ENCODE measurements at regions not wholly inside any gene's neighbourhood (a gene's known extent, or its start where the extent isn't known, plus 50 kb on each side); places are given as distances from the start of the nearest gene placed in this dataset.

GRCh38 chr14:22007784-22008412, 334.3 kb upstream of the OR4E1 start:
- Histone ChIP-seq H3K9me3 (no peaks in the 10 kb centered on the region), H3K36me3 (no peaks in the 10 kb centered on the region), H3K27me3 (no peaks in the 10 kb centered on the region), H3K4me3 (no peak overlapping the region)
- no peak for DNase-seq

DNA sequence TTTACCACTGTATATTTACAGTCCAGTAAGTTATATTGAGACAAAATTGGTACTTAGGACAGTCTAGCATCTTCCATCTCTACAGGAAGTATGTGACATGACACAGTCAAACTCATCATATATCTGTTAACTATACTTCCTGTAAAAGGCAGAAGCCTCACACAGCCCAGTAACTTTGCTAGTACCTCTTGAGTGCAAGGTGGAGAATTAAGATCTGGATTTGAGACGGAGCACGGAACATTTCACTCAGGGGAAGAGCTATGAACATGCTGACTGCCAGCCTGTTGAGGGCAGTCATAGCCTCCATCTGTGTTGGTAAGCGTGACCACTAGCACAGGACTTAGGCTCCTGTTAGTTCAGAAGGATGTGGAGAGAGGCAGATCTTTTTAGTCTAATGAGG, 333.7 kb upstream of the OR4E1 start:
- Histone ChIP-seq H3K4me3 (no peak overlapping the region), H3K36me3 (no peaks in the 10 kb centered on the region), H3K9me3 (no peaks in the 10 kb centered on the region), H3K27me3 (no peaks in the 10 kb centered on the region)
- no peak for DNase-seq

- DNase-seq, result no peak
- Histone ChIP-seq H3K36me3 (no peaks in the 10 kb centered on the region), H3K4me3 (no peak overlapping the region), H3K27me3 (no peaks in the 10 kb centered on the region), H3K9me3 (no peaks in the 10 kb centered on the region)
These were observed 329.8 kb upstream of the OR4E1 start for GRCh38 chr14:22003461-22003860.

GRCh38 chr14:22002860-22003284, 329.3 kb upstream of the OR4E1 start:
- DNase-seq, result no peak
- H3K9me3 ChIP-seq, result no peaks in the 10 kb centered on the region
- no peak overlapping the region for H3K4me3 ChIP-seq
- no peaks in the 10 kb centered on the region for H3K27me3 ChIP-seq
- H3K36me3 ChIP-seq, result no peaks in the 10 kb centered on the region

GRCh38 chr14:21999402-21999801, 325.8 kb upstream of the OR4E1 start:
- no peaks in the 10 kb centered on the region for H3K27me3 ChIP-seq
- no peaks in the 10 kb centered on the region for H3K9me3 ChIP-seq
- H3K36me3 ChIP-seq, result no peaks in the 10 kb centered on the region
- H3K4me3 ChIP-seq, result no peak overlapping the region
- no peak for DNase-seq

DNA sequence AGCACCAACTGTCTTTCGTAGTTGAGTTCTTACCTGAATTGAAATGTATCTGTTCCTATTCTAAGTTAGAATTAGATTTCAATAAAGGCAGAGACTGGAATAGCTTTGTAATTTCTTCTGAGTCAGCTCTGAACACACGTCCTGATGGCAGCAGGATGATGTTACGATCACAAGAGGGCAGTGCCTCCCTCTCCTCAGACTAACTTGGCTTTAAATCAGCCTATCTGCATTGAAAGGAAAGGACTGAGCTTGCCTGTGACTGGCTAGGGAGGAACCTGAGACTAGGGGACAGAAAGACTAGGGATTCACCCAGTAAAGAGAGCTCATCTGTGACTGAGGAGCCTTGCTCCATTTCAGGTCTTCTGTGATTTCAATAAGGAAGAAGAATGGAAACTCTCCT, 323.7 kb upstream of the OR4E1 start:
- DNase-seq, result no peak
- no peaks in the 10 kb centered on the region for H3K36me3 ChIP-seq
- H3K4me3 ChIP-seq, result no peak overlapping the region
- H3K27me3 ChIP-seq, result no peaks in the 10 kb centered on the region
- H3K9me3 ChIP-seq, result no peaks in the 10 kb centered on the region

GRCh38 chr14:21995332-21995731, 321.7 kb upstream of the OR4E1 start:
- H3K9me3 ChIP-seq, result no peaks in the 10 kb centered on the region
- no peaks in the 10 kb centered on the region for H3K27me3 ChIP-seq
- no peaks in the 10 kb centered on the region for H3K36me3 ChIP-seq
- no peak for DNase-seq
- no peak overlapping the region for H3K4me3 ChIP-seq

- H3K4me3 ChIP-seq, result no peak overlapping the region
- H3K9me3 ChIP-seq, result no peaks in the 10 kb centered on the region
- no peaks in the 10 kb centered on the region for H3K36me3 ChIP-seq
- H3K27me3 ChIP-seq, result no peaks in the 10 kb centered on the region
- no peak for DNase-seq
These were observed 320.2 kb upstream of the OR4E1 start for GRCh38 chr14:21993837-21994236.

GRCh38 chr14:21993070-21993469, 319.5 kb upstream of the OR4E1 start:
- no peak for DNase-seq
- Histone ChIP-seq H3K36me3 (no peaks in the 10 kb centered on the region), H3K27me3 (no peaks in the 10 kb centered on the region), H3K4me3 (no peak overlapping the region), H3K9me3 (no peaks in the 10 kb centered on the region)

DNA sequence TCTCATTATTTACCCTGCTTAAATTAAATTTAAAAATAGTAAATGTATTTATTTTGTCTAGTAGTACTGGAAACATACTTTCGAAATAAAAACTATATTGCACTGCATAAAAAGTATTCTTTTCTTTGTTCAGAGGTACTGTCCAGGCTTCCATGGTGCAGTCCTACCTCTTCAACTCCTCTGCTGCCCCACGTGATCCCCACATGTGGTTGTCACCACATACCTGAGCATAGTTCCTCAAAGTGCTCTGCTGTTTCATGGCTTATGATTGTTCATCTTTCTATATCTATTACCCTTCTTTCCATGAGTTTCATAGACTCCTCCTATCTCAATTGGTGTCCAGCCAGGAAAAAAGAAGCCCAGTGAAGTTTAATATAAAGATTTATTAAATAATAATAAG, 317.5 kb upstream of the OR4E1 start:
- no peak for DNase-seq
- Histone ChIP-seq H3K9me3 (no peaks in the 10 kb centered on the region), H3K4me3 (no peak overlapping the region), H3K27me3 (no peaks in the 10 kb centered on the region), H3K36me3 (no peaks in the 10 kb centered on the region)

GRCh38 chr14:21990116-21990515, 316.5 kb upstream of the OR4E1 start:
- no peak for DNase-seq
- Histone ChIP-seq H3K4me3 (no peak overlapping the region), H3K36me3 (no peaks in the 10 kb centered on the region), H3K9me3 (no peaks in the 10 kb centered on the region), H3K27me3 (no peaks in the 10 kb centered on the region)

- DNase-seq, result no peak
- Histone ChIP-seq H3K9me3 (no peaks in the 10 kb centered on the region), H3K4me3 (no peak overlapping the region), H3K36me3 (no peaks in the 10 kb centered on the region), H3K27me3 (no peaks in the 10 kb centered on the region)
These were observed 315.5 kb upstream of the OR4E1 start for GRCh38 chr14:21989090-21989489.

DNA sequence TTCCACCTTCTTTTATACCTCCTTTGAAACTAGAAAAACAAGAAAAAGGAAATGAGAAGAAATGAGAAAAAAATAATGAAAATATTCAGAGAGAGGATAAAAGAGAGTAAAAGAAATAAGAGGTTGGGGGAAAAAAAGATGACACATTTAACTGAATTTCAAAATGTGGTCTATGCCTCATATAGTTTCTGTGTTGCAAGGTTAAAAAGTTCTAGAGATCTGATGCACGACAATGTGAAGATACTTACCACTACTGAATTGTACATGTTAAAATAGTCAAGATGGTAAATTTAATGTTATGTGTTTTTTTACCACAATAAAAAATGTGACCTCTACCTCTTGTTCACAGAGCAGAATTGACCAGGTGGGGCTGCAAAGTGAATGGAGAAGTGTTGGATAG, 314.8 kb upstream of the OR4E1 start:
- H3K9me3 ChIP-seq, result no peaks in the 10 kb centered on the region
- DNase-seq, result no peak
- H3K27me3 ChIP-seq, result no peaks in the 10 kb centered on the region
- no peaks in the 10 kb centered on the region for H3K36me3 ChIP-seq
- no peak overlapping the region for H3K4me3 ChIP-seq

- H3K9me3 ChIP-seq, result no peaks in the 10 kb centered on the region
- no peak for DNase-seq
- no peaks in the 10 kb centered on the region for H3K36me3 ChIP-seq
- no peak overlapping the region for H3K4me3 ChIP-seq
- no peaks in the 10 kb centered on the region for H3K27me3 ChIP-seq
These were observed 314.3 kb upstream of the OR4E1 start for GRCh38 chr14:21987937-21988336.

DNA sequence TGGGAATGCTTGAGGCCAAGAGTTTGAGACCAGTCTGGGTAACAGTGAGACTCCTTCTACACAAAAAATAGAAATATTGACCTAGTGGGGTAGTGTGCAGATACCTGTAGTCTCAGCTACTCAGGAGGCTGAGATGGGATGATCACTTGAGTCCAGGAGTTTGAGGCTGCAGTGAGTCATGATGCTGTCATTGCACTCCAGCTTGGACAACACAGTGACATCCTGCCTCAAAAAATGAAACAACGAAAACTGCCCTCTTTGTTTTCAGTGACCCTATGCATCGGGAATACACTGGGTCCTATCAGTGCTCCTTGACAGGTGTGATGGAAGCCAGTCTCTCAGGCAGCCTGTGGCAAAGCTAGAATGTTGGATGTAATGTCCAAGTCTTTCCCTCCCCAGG, 311.5 kb upstream of the OR4E1 start:
- no peaks in the 10 kb centered on the region for H3K9me3 ChIP-seq
- DNase-seq, result no peak

GRCh38 chr14:21978999-21979314, 305.3 kb upstream of the OR4E1 start:
- H3K27me3 ChIP-seq, result no peaks in the 10 kb centered on the region
- no peak for DNase-seq
- H3K36me3 ChIP-seq, result no peaks in the 10 kb centered on the region
- no peak overlapping the region for H3K4me3 ChIP-seq
- H3K9me3 ChIP-seq, result no peaks in the 10 kb centered on the region

More for the DNA sequence above, 311.5 kb upstream of the OR4E1 start:
- no peaks in the 10 kb centered on the region for H3K27me3 ChIP-seq
- no peak overlapping the region for H3K4me3 ChIP-seq
- no peaks in the 10 kb centered on the region for H3K36me3 ChIP-seq

GRCh38 chr14:21978184-21978998, 304.8 kb upstream of the OR4E1 start:
- no peak overlapping the region for H3K4me3 ChIP-seq
- DNase-seq, result no peak
- no peaks in the 10 kb centered on the region for H3K27me3 ChIP-seq
- no peaks in the 10 kb centered on the region for H3K36me3 ChIP-seq
- no peaks in the 10 kb centered on the region for H3K9me3 ChIP-seq

- Histone ChIP-seq H3K4me3 (no peak overlapping the region), H3K27me3 (no peaks in the 10 kb centered on the region), H3K36me3 (no peaks in the 10 kb centered on the region), H3K9me3 (no peaks in the 10 kb centered on the region)
- DNase-seq, result no peak
These were observed 301.1 kb upstream of the OR4E1 start for GRCh38 chr14:21974741-21975140.
